ENCODE measurements at regions not wholly inside any gene's neighbourhood (a gene's known extent, or its start where the extent isn't known, plus 50 kb on each side); places are given as distances from the start of the nearest gene placed in this dataset.
A peak's percentile ranks its signal among the peaks of the same experiment; 100 is the strongest.

GRCh38 chr14:97271451-97271960 is 474.3 kb downstream of the VRK1 start:
- no peaks in the 10 kb centered on the region for H3K36me3 ChIP-seq (ENCODE audit: control insufficient read depth, insufficient read depth, low read length)
- DNase-seq (ENCODE audit: extremely low read depth, insufficient read length) = no peak
- H3K27me3 ChIP-seq (replicated peaks; ENCODE audit: control insufficient read depth, insufficient read depth, low read length) = no peaks in the 10 kb centered on the region
- H3K4me3 ChIP-seq (replicated peaks; ENCODE audit: low read depth, low read length) = no peak overlapping the region
- TF ChIP-seq, protein P1, sequence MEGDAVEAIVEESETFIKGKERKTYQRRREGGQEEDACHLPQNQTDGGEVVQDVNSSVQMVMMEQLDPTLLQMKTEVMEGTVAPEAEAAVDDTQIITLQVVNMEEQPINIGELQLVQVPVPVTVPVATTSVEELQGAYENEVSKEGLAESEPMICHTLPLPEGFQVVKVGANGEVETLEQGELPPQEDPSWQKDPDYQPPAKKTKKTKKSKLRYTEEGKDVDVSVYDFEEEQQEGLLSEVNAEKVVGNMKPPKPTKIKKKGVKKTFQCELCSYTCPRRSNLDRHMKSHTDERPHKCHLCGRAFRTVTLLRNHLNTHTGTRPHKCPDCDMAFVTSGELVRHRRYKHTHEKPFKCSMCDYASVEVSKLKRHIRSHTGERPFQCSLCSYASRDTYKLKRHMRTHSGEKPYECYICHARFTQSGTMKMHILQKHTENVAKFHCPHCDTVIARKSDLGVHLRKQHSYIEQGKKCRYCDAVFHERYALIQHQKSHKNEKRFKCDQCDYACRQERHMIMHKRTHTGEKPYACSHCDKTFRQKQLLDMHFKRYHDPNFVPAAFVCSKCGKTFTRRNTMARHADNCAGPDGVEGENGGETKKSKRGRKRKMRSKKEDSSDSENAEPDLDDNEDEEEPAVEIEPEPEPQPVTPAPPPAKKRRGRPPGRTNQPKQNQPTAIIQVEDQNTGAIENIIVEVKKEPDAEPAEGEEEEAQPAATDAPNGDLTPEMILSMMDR (IDR thresholded peaks at IDR 0.05; ENCODE audit: insufficient read depth, low read length, poor library complexity, severe bottlenecking) = no peak

DNA sequence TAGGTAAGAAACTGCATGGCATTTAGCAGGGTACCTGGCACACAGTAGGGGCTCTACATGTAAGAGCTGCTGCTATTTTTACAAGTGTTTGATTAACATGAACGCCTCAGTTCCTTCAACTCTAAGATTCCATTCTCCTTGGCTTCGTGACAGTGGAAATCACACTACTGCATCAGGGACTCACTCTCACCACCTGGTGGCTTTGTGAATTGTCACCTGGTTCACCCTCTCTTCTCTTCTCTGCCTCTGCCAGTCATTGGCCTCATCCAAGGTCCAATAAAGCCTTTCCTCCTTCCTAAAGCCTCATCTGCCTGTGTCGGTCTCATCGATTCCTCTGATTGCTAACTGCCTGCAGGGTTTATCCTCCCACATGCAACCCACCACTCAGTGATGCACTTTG is 476.4 kb downstream of the VRK1 start:
- no peaks in the 10 kb centered on the region for H3K36me3 ChIP-seq (ENCODE audit: control insufficient read depth, insufficient read depth, low read length)
- no peak for DNase-seq (ENCODE audit: extremely low read depth, insufficient read length)
- TF ChIP-seq, protein P1 (IDR thresholded peaks at IDR 0.05; ENCODE audit: insufficient read depth, low read length, poor library complexity, severe bottlenecking) = peak; percentile 5

GRCh38 chr14:97274626-97275025 is 477.4 kb downstream of the VRK1 start:
- Histone ChIP-seq H3K4me3 (replicated peaks; ENCODE audit: low read depth, low read length) (no peak overlapping the region), H3K36me3 (ENCODE audit: control insufficient read depth, insufficient read depth, low read length) (no peaks in the 10 kb centered on the region), H3K27me3 (replicated peaks; ENCODE audit: control insufficient read depth, insufficient read depth, low read length) (no peaks in the 10 kb centered on the region)
- TF ChIP-seq, protein P1 (IDR thresholded peaks at IDR 0.05; ENCODE audit: insufficient read depth, low read length, poor library complexity, severe bottlenecking) = no peak
- DNase-seq (ENCODE audit: extremely low read depth, insufficient read length) = no peak

More for the DNA sequence above, 476.4 kb downstream of the VRK1 start:
- no peaks in the 10 kb centered on the region for H3K27me3 ChIP-seq (replicated peaks; ENCODE audit: control insufficient read depth, insufficient read depth, low read length)
- H3K4me3 ChIP-seq (replicated peaks; ENCODE audit: low read depth, low read length) = no peak overlapping the region

- no peak overlapping the region for H3K4me3 ChIP-seq (replicated peaks; ENCODE audit: low read depth, low read length)
- TF ChIP-seq, protein P1 (IDR thresholded peaks at IDR 0.05; ENCODE audit: insufficient read depth, low read length, poor library complexity, severe bottlenecking) = no peak
Observed at GRCh38 chr14:97275276-97275675, 478.1 kb downstream of the VRK1 start.

GRCh38 chr14:97276573-97276972 is 479.4 kb downstream of the VRK1 start:
- Histone ChIP-seq H3K4me3 (replicated peaks; ENCODE audit: low read depth, low read length) (no peak overlapping the region), H3K27me3 (replicated peaks; ENCODE audit: control insufficient read depth, insufficient read depth, low read length) (no peaks in the 10 kb centered on the region), H3K36me3 (ENCODE audit: control insufficient read depth, insufficient read depth, low read length) (no peaks in the 10 kb centered on the region)
- DNase-seq (ENCODE audit: extremely low read depth, insufficient read length) = no peak
- TF ChIP-seq, protein P1 (IDR thresholded peaks at IDR 0.05; ENCODE audit: insufficient read depth, low read length, poor library complexity, severe bottlenecking) = no peak

More at GRCh38 chr14:97275276-97275675, 478.1 kb downstream of the VRK1 start:
- no peaks in the 10 kb centered on the region for H3K27me3 ChIP-seq (replicated peaks; ENCODE audit: control insufficient read depth, insufficient read depth, low read length)
- DNase-seq (ENCODE audit: extremely low read depth, insufficient read length) = no peak
- no peaks in the 10 kb centered on the region for H3K36me3 ChIP-seq (ENCODE audit: control insufficient read depth, insufficient read depth, low read length)

DNA sequence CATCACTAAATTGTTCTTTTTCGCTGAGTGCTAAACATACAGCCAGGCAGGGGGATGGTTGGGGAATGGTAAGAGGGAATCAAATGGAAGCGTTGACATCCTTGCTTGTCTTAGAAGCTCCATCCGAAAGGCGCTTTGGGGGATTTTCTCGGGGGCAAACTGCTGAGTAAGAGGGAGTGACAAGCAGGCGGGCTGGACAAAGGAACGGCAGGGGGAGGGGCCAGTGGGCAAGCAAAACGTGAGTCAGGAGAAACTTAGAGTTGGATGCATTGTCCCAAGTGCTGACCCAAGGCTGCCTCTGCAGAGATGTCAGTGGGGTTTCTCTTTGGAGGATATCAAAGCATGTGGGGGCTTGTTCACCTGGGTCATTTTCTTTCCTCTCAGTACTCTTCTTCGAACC is 480.5 kb downstream of the VRK1 start:
- Histone ChIP-seq H3K4me3 (replicated peaks; ENCODE audit: low read depth, low read length) (no peak overlapping the region), H3K27me3 (replicated peaks; ENCODE audit: control insufficient read depth, insufficient read depth, low read length) (no peaks in the 10 kb centered on the region), H3K36me3 (ENCODE audit: control insufficient read depth, insufficient read depth, low read length) (no peaks in the 10 kb centered on the region)
- TF ChIP-seq, protein P1 (IDR thresholded peaks at IDR 0.05; ENCODE audit: insufficient read depth, low read length, poor library complexity, severe bottlenecking) = no peak
- no peak for DNase-seq (ENCODE audit: extremely low read depth, insufficient read length)

Measured in GM06990 (cell line).